Cardiac muscle cell (in vitro differentiated cells and primary cell): ENCODE measurements at regions not wholly inside any gene's neighbourhood (a gene's known extent, or its start where the extent isn't known, plus 50 kb on each side); places are given as distances from the start of the nearest gene placed in this dataset.

ENCODE experiments used
- DNase-seq, 2 donors: peaks; one replicate each; pipeline versions ENCODE4 v3.0.0 to v3.0.0-alpha.2; 2010 to 2017; ENCODE audit warnings: low read depth in 1 of 2, low spot score in 1 of 2
- H3K27ac ChIP-seq: fragments of 200-600 bp; sonication (generic); 2 replicates; pipeline ENCODE4 v1.5.1; 2016
- H3K27me3 ChIP-seq: fragments of 200-600 bp; sonication (generic); 2 replicates; pipeline ENCODE4 v1.6.0; 2016; ENCODE audit warnings: control low read depth
- H3K36me3 ChIP-seq: fragments of 200-600 bp; sonication (generic); 2 replicates; pipeline ENCODE4 v1.5.1; 2016; ENCODE audit warnings: control low read depth
- H3K4me1 ChIP-seq: fragments of 200-600 bp; sonication (generic); 2 replicates; pipeline ENCODE4 v1.8.1; 2017; ENCODE audit warnings: low read depth, mild to moderate bottlenecking, mixed run types
- H3K4me3 ChIP-seq: fragments of 200-600 bp; sonication (generic); 2 replicates; pipeline ENCODE4 v1.5.1; 2016; ENCODE audit warnings: mild to moderate bottlenecking
- H3K9me3 ChIP-seq: fragments of 200-600 bp; sonication (generic); 2 replicates; pipeline ENCODE4 v1.5.1; 2017; ENCODE audit warnings: low read depth, mild to moderate bottlenecking, control low read depth
- TF ChIP-seq, protein P1 (sequence below): IDR thresholded peaks from 2 replicates; pipeline ENCODE4 v1.5.1; 2012; ENCODE audit warnings: low read depth, mild to moderate bottlenecking, low read length

DNA sequence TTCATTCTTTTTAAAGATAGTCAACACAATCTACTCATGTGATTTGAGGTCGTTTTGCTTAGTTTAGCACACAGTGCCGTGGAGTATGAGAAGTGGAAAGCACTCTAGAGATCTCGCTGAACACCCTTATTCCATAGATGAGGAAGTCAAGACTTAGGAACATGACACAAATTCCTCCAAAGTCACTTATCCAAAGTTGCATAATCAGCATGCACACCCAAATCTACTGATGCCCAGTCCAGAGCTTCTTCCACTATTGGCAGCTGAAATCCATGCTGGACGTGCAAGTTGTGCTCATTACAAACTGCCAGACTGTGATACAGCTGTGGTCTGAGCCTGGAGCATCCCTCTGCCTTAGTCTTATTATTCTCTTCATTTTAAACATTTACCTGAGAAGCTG lies 83.5 kb upstream of the ZNF280D start:
- no peaks in the 10 kb centered on the region for H3K9me3 ChIP-seq
- TF ChIP-seq, protein P1, sequence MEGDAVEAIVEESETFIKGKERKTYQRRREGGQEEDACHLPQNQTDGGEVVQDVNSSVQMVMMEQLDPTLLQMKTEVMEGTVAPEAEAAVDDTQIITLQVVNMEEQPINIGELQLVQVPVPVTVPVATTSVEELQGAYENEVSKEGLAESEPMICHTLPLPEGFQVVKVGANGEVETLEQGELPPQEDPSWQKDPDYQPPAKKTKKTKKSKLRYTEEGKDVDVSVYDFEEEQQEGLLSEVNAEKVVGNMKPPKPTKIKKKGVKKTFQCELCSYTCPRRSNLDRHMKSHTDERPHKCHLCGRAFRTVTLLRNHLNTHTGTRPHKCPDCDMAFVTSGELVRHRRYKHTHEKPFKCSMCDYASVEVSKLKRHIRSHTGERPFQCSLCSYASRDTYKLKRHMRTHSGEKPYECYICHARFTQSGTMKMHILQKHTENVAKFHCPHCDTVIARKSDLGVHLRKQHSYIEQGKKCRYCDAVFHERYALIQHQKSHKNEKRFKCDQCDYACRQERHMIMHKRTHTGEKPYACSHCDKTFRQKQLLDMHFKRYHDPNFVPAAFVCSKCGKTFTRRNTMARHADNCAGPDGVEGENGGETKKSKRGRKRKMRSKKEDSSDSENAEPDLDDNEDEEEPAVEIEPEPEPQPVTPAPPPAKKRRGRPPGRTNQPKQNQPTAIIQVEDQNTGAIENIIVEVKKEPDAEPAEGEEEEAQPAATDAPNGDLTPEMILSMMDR = no peak
- no peak overlapping the region for H3K27ac ChIP-seq
- DNase-seq = no peak
- peaks cover 18% of the 10 kb centered on the region for H3K4me1 ChIP-seq
- no peaks in the 10 kb centered on the region for H3K27me3 ChIP-seq
- H3K36me3 ChIP-seq = no peaks in the 10 kb centered on the region
- H3K4me3 ChIP-seq = no peak overlapping the region

DNA sequence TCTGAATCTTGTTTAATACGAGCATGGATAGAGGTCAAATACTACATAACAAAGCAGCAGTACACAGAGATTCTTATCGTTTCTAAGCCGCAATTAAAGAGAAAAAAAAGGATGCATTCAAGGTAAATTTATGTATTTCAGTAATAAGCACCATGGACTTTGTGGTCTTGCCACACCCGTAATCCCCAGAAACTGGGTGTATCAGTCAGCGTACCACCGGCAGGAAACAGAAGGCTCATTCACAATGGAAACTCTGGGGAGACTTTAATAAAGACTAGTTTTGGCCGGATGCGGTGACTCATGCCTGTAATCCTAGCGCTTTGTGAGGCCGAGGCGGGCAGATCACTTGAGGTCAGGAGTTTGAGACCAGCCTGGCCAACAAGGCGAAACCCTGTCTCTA lies 81.9 kb upstream of the ZNF280D start:
- Histone ChIP-seq H3K27me3 (no peaks in the 10 kb centered on the region), H3K36me3 (no peaks in the 10 kb centered on the region), H3K4me3 (no peak overlapping the region), H3K9me3 (no peaks in the 10 kb centered on the region), H3K4me1 (peaks cover 18% of the 10 kb centered on the region), H3K27ac (no peak overlapping the region)
- no peak for DNase-seq
- TF ChIP-seq, protein P1 = no peak

DNA sequence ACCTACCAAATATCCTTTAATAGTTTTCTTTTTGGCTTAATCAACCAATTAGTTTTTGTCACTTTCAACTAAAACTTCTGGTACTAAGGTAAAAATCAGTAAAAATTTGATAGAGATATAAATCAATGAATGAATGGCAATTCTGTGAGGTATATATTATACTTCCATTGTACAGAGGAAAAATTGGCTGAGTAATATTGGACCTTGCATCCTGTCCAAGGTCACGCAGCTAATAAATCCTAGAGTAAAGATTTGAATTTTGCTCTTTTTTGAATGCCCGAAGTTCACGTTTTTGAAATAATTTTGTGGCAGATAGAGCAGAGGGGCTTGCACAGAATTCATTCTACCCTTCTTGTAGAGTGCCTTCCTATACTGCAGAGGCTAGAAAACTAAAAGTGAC lies 81.1 kb upstream of the ZNF280D start:
- H3K36me3 ChIP-seq = no peaks in the 10 kb centered on the region
- no peak for DNase-seq
- no peak overlapping the region for H3K27ac ChIP-seq
- H3K4me1 ChIP-seq = peaks cover 18% of the 10 kb centered on the region
- H3K27me3 ChIP-seq = no peaks in the 10 kb centered on the region
- no peaks in the 10 kb centered on the region for H3K9me3 ChIP-seq
- TF ChIP-seq, protein P1 = no peak
- H3K4me3 ChIP-seq = no peak overlapping the region

DNA sequence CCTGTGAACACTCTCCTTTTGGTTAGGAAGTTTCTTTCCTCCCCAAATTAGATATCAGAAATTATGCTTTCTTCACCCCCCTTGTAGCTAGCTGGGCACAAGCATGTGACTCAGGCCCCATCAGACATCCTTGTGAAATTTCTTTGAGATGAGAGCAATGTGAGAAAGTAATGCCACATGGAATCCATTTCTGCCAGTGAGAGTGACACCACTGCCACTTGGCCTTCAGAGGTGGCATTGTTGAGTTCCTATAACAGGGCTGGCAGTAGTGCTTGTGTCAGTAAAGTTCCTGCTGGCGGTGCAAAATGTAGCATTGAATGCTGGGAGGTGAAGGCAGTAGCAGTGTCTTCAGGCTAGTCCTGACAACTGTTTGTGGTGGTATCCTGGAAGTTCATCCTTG lies 80.7 kb upstream of the ZNF280D start:
- DNase-seq = no peak
- H3K9me3 ChIP-seq = no peaks in the 10 kb centered on the region

DNA sequence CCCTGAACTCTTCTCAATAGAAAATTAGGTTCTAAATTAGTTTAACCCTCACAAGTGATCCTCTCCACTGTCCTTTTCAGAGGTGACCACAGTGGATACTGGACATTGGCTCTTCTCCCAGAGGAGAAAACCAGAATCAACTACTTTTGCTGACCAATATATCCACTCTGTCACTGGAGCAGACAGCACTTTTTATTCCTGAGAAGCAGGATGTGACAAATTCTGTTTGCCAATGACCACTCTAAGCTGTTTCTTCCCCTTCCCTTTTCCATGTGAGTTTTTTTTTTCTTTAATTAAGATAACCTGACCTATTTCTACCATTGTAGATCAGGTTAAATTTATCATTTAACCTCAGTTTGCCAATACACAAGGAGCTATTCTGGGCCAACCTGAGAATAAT lies 79.7 kb upstream of the ZNF280D start:
- peak overlapping the region; percentile 77 for H3K27ac ChIP-seq
- TF ChIP-seq, protein P1 = no peak
- H3K4me3 ChIP-seq = no peak overlapping the region

More for the DNA sequence above, 80.7 kb upstream of the ZNF280D start:
- H3K4me3 ChIP-seq = no peak overlapping the region
- TF ChIP-seq, protein P1 = no peak
- no peaks in the 10 kb centered on the region for H3K27me3 ChIP-seq
- peaks cover 18% of the 10 kb centered on the region for H3K4me1 ChIP-seq
- no peaks in the 10 kb centered on the region for H3K36me3 ChIP-seq
- H3K27ac ChIP-seq = no peak overlapping the region

DNA sequence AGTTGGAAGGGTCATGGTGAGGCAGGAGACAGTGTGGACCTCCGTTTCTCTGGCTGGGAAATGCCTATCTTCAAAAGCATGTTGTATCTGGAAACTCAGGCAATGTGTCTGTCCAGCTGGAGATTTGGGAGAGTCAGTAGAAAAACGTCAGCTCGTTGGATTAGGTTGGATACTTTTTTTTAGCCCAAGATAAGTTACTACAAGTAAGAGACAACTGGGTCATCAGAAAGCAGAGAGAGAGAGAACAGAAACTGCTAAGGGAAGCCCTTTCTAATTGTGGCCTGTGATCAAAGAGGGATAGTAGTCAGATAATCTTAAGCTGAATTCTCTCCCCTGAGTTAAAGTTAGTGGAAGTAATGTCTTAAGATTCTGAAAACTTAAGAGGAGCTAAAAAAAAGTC lies 78.9 kb upstream of the ZNF280D start:
- no peaks in the 10 kb centered on the region for H3K36me3 ChIP-seq
- H3K9me3 ChIP-seq = no peaks in the 10 kb centered on the region
- no peak overlapping the region for H3K4me3 ChIP-seq
- H3K4me1 ChIP-seq = peaks cover 18% of the 10 kb centered on the region
- no peaks in the 10 kb centered on the region for H3K27me3 ChIP-seq
- TF ChIP-seq, protein P1 = no peak
- DNase-seq = no peak
- H3K27ac ChIP-seq = peak overlapping the region; percentile 77

More for the DNA sequence above, 79.7 kb upstream of the ZNF280D start:
- Histone ChIP-seq H3K9me3 (no peaks in the 10 kb centered on the region), H3K4me1 (peaks cover 18% of the 10 kb centered on the region), H3K36me3 (no peaks in the 10 kb centered on the region), H3K27me3 (no peaks in the 10 kb centered on the region)
- no peak for DNase-seq
